ENCODE measurements at regions not wholly inside any gene's neighbourhood (a gene's known extent, or its start where the extent isn't known, plus 50 kb on each side); places are given as distances from the start of the nearest gene placed in this dataset.

DNA sequence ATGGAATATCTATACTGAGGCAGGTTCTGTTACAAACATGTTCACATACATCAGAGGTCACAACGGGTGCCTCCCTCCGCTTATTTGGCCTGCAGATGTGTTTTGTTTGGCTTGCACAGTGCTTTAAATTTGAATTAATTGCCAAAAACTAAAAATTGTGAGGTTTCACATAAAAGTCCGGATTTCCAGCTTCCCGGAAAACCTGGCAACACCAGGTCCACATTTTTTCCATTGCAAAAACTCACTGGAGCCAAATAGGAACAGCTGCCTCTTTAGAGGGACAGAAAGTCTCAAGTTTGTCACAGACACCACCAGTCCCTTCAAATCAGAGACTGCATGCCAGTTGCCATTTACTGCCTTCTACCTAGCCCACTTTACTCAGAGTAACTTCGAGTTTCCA is 205.9 kb upstream of the MDFIC2 start:
- TF ChIP-seq, protein P1, sequence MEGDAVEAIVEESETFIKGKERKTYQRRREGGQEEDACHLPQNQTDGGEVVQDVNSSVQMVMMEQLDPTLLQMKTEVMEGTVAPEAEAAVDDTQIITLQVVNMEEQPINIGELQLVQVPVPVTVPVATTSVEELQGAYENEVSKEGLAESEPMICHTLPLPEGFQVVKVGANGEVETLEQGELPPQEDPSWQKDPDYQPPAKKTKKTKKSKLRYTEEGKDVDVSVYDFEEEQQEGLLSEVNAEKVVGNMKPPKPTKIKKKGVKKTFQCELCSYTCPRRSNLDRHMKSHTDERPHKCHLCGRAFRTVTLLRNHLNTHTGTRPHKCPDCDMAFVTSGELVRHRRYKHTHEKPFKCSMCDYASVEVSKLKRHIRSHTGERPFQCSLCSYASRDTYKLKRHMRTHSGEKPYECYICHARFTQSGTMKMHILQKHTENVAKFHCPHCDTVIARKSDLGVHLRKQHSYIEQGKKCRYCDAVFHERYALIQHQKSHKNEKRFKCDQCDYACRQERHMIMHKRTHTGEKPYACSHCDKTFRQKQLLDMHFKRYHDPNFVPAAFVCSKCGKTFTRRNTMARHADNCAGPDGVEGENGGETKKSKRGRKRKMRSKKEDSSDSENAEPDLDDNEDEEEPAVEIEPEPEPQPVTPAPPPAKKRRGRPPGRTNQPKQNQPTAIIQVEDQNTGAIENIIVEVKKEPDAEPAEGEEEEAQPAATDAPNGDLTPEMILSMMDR (IDR thresholded peaks at IDR 0.05; ENCODE audit: low read depth, low read length), result no peak
- TF ChIP-seq POLR2A (IDR thresholded peaks at IDR 0.05; ENCODE audit: extremely low read depth, insufficient read length), result no peak

Data from NB4 (cell line).